GM12878 (cell line): ENCODE measurements at regions not wholly inside any gene's neighbourhood (a gene's known extent, or its start where the extent isn't known, plus 50 kb on each side); places are given as distances from the start of the nearest gene placed in this dataset.
"Not testable (repeated sequence)": the region's sequence is repeated elsewhere in the genome, so short reads cannot be mapped to it uniquely, and the experiment has no call there.

Experiments
- ATAC-seq: fragments of 200-7000 bp; cut with Tn5 transposase; 3 replicates; pipeline ENCODE4 v1.9.1; 2020; ENCODE audit warnings: mild to moderate bottlenecking, moderate library complexity
- BruUV-seq: library from RNA; stranded (reverse); fragments of 400-500 nt; replicated peaks from 2 replicates; lab custom pipeline; 2021; lab: Mats Ljungman, UMichigan
- CTCF ChIA-PET: fragments of 300-600 bp; sonication (Branson Sonifier 250); formaldehyde crosslinking; extraction: SDS; loops from one replicate; lab custom pipeline; 2021; ENCODE audit warnings: inconsistent platforms; lab: Yijun Ruan, JAX
- POLR2A ChIA-PET: fragments of 350-600 bp; formaldehyde crosslinking; extraction: SDS; loops from one replicate; lab custom pipeline; 2021; ENCODE audit warnings: inconsistent platforms; lab: Charles Lee
- RAD21 ChIA-PET: fragments of 300-600 bp; sonication (Branson Sonifier 250); formaldehyde crosslinking; loops from one replicate; lab custom pipeline; 2023; ENCODE audit warnings: antibody characterized with exemption; ENCODE audit not compliant: unreplicated experiment; lab: Charles Lee
- SMC1A ChIA-PET: fragments of 300-600 bp; sonication (Branson Sonifier 250); formaldehyde crosslinking; loops from one replicate; lab custom pipeline; 2023; ENCODE audit not compliant: unreplicated experiment, uncharacterized antibody; lab: Charles Lee
- DNase-seq: peaks from one replicate; pipeline ENCODE4 v3.0.0-alpha.2; 2011; ENCODE audit warnings: low read depth, low spot score
- FAIRE-seq: peaks from 3 replicates; lab custom pipeline; 2011; peaks lifted over from hg19 to GRCh38; lab: Jason Lieb, UNC
- H2AFZ ChIP-seq: 2 replicates; pipeline ENCODE4 v1.6.0; 2011; ENCODE audit warnings: low read depth, low read length, control low read depth; ENCODE audit not compliant: control insufficient read depth
- H3K27ac ChIP-seq: 2 replicates; pipeline ENCODE4 v1.5.1; 2011; ENCODE audit warnings: control low read depth; ENCODE audit not compliant: control insufficient read depth, insufficient read depth
- H3K27me3 ChIP-seq, 2 experiments: replicated peaks in 1 of 2; 2 replicates each; pipeline versions ENCODE4 v1.6.0 to v1.6.1; 2011; ENCODE audit warnings: low read length in 1 of 2; ENCODE audit not compliant: control insufficient read depth in 2 of 2, insufficient read depth in 2 of 2
- H3K36me3 ChIP-seq, 2 experiments: 2 replicates each; pipeline ENCODE4 v1.5.1; 2011; ENCODE audit warnings: low read length in 1 of 2; ENCODE audit not compliant: control insufficient read depth in 2 of 2, insufficient read depth in 2 of 2
- H3K4me1 ChIP-seq: 2 replicates; pipeline ENCODE4 v1.6.1; 2011; ENCODE audit warnings: mild to moderate bottlenecking, low read length, moderate library complexity, mixed read lengths; ENCODE audit not compliant: control insufficient read depth, insufficient read depth
- H3K4me2 ChIP-seq: 2 replicates; pipeline ENCODE4 v1.6.0; 2011; ENCODE audit warnings: control low read depth; ENCODE audit not compliant: control insufficient read depth, insufficient read depth
- H3K4me3 ChIP-seq: fragments of 200-600 bp; sonication (generic); 2 replicates; pipeline ENCODE4 v1.5.1; 2016
- H3K79me2 ChIP-seq: 2 replicates; pipeline ENCODE4 v1.6.0; 2011; ENCODE audit warnings: low read length; ENCODE audit not compliant: control insufficient read depth, insufficient read depth
- H3K9ac ChIP-seq: 2 replicates; pipeline ENCODE4 v1.8.0; 2011; ENCODE audit warnings: low read length, control low read depth, mixed read lengths; ENCODE audit not compliant: control insufficient read depth, insufficient read depth
- H3K9me3 ChIP-seq: replicated peaks from 3 replicates; pipeline ENCODE4 v1.5.1; 2011; ENCODE audit warnings: mild to moderate bottlenecking, low read length; ENCODE audit not compliant: control insufficient read depth, insufficient read depth
- H4K20me1 ChIP-seq: 2 replicates; pipeline ENCODE4 v1.6.0; 2011; ENCODE audit not compliant: control insufficient read depth, insufficient read depth
- ZBTB11 ChIP-seq: fragments of 450-650 bp; formaldehyde crosslinking; IDR thresholded peaks from 2 replicates; pipeline ENCODE4 v1.5.0; 2022; ENCODE audit warnings: mild to moderate bottlenecking, missing genetic modification characterization
- WGBS: methylation state at CpG from one replicate; pipeline ENCODE4 v1.1.6; 2016; ENCODE audit warnings: low lambda C conversion rate; ENCODE audit not compliant: insufficient replicate concordance, insufficient coverage; ENCODE audit errors: missing lambda C conversion rate; 5-methylcytosine and 5-hydroxymethylcytosine counted together
- in situ Hi-C: fragments of 300-500 bp; cut with MboI; formaldehyde crosslinking; loops from 9 replicates; pipeline ENCODE4 v1.14.3; 2018; ENCODE audit warnings: mixed read lengths
- intact Hi-C: fragments of 100-400 bp; cut with micrococcal nuclease; formaldehyde crosslinking; loops from one replicate; pipeline ENCODE4 v1.14.2; 2022; ENCODE audit not compliant: unreplicated experiment

GRCh38 chr1:232344791-232345399, 285.0 kb downstream of the SIPA1L2 start (continued):
- no peak for TF ChIP-seq ZBTB11

GRCh38 chr1:232344186-232344585, 285.7 kb downstream of the SIPA1L2 start:
- H3K27ac ChIP-seq, SMC1A ChIA-PET, ATAC-seq, CTCF ChIA-PET, H3K4me1 ChIP-seq, RAD21 ChIA-PET, H2AFZ ChIP-seq, H3K36me3 ChIP-seq, intact Hi-C loops, H3K4me2 ChIP-seq, H3K79me2 ChIP-seq, FAIRE-seq, DNase-seq, POLR2A ChIA-PET, H3K9ac ChIP-seq, H3K9me3 ChIP-seq, BruUV-seq, in situ Hi-C loops, H3K27me3 ChIP-seq, H3K4me3 ChIP-seq, H4K20me1 ChIP-seq: not testable (repeated sequence)
- WGBS: no CpG with 5 or more reads among the region's 3 CpGs
